HG03095 (cell line): ENCODE measurements at regions not wholly inside any gene's neighbourhood (a gene's known extent, or its start where the extent isn't known, plus 50 kb on each side); places are given as distances from the start of the nearest gene placed in this dataset.

Experiments used
- ATAC-seq: cut with Tn5 transposase; IDR thresholded peaks from one replicate; pipeline ENCODE4 v1.9.1; 2021; ENCODE audit warnings: moderate library complexity; ENCODE audit not compliant: unreplicated experiment

DNA sequence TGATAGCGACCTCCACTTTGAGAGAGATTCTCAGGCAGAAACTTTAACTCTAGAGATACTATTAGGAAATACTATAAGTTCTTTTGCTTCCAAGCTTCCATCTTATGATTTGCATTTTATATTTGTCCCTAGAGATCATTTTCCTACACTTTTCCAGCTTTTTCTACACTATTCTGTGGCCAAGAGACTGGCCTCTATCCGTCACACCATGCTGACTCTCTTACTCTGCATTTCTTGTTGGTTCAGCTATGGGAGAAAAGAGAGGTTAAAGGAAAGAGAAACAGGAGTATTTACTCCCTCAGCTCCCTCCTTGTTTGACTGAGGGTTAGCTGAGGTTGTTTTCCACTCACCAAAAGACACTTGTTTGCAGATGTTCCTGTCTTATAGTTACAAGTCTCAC, 665.6 kb upstream of the CXADR start:
- ATAC-seq, result no peak

DNA sequence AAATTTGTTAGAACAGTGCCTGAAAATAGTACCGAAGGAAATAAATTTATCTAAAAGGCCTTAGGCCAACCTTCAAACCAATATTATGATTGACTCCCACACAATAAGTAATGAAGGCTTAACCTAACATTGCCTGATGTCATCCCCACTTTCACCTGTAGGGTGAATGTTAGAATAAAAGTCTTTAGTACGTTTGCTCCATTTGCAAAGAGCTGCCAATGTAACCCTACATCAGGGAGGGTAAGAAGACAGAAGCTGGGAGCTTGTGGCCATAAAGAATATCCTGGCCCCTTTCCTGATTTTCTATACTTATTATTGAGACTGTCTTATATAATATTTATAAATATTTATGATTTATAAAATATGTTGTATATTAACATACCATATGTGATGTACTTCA, 661.8 kb upstream of the CXADR start:
- ATAC-seq, result no peak

GRCh38 chr21:16855164-16855667, 657.6 kb upstream of the CXADR start:
- ATAC-seq, result no peak

DNA sequence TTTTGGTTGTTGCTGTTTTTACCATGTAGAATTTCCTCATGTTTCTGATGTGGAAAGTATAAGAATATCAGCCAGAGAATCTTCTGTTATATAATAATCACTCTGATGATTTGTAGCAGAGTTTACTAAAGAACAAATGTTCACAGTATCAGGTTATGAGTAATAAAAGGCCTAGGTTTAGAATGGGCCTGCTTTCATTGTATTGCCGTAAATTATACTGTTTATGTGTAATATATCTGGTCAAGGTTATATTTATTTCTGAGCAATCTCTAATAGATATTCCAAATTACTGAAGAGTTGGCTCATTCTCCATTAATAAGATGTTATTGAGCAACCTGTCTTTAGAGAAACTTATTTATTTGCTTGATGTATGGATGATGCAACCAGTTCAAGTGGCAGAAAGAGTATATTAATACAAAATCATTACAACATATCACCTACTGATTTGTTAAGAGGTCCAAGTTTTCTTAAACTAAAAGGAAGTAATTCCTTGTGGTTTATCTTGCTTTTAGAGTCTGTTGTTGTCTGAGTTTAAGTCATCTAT, 649.4 kb upstream of the CXADR start:
- no peak for ATAC-seq

GRCh38 chr21:16863908-16864307, 648.9 kb upstream of the CXADR start:
- no peak for ATAC-seq

DNA sequence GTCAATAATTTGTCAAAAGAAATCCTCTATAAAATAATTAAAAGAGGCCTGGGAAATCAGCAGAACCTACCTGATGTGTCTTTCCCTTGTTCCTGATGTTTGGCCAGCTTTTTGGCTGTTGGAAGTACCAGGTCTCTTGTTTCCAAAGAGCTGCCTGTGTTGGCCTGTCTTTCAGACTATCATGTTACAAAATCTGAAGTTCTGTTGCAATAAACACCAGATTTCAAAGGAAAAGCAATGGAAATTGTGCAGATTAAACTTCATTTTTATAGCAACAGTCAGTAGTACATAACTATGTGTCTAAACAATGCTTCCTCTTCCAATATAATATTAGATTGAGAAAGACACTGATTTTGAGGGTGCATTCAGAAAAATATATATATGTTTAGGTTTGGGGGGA, 647.2 kb upstream of the CXADR start:
- ATAC-seq, result no peak

DNA sequence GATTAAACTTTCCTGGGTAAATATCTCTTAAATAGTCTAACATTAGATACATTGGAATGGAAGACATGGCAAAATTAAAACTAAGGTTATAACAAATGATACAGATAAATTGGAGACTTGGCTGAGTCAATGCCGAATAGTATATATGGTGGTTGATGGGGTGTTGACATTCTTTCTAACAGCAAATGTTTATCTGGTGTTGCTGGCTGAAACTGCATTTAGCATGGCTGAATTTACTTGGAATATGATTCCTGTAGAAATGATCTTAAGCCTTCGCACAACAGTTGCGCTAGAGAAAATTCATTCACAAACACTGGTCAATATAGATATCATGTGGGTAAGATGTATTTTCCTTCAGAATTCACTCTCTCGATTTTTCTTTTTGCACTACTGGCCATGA, 646.0 kb upstream of the CXADR start:
- no peak for ATAC-seq

GRCh38 chr21:16870103-16870502, 642.7 kb upstream of the CXADR start:
- ATAC-seq, result no peak

DNA sequence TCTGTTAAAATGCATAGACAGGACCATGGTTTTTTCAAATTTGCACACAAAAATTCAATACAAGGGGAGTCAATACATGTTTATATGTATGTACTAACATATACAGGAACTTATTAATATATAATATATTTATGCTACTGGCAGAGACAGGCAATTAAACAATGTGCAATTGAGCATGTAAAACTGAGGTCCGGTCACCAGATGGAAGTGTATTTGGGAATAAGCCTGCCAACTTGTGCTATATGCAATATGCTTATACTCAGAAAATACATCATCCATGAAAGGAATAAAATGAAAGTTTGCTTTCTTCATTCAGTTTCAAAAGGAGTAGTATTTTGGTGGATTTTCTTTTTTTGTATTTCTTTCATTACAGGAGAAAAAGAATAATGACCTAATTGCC, 640.2 kb upstream of the CXADR start:
- ATAC-seq, result no peak

DNA sequence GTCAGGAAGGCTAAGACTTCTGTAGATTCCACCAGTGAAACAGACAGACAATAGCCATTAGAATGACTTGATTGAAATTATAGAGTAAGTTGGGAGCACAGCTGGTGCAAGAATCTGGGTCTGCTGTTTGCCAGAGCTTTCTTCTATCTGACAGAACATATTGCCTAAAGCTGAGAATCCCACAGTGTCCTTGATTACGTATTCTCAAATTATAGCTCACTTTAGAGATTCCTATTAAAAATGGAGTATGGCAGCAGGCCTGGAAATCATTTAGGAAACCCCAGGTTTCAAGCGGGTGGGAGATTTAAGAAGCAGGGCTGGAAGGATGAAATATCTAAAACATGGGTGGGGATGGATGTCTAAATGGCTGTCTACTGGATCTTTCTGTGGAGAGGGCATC, 639.7 kb upstream of the CXADR start:
- ATAC-seq, result no peak

DNA sequence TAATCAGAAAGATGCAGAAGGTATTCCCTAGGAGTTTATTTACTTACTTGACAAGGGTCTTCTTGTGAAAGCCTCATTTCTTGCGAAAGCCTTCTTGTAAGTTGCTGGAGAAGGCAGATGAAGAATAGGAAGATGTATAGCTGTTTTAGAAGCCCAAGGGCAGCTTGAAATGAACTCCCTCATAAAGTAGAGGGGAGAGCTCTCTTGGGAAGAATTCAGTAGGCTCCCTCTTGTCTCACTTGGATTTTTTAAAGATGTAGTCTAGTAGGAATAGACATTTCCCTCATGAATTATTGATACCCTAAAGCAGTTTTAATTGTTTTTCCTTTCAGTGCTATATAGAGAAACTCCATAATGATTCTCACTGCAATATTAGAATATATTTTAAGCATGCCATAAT, 639.2 kb upstream of the CXADR start:
- no peak for ATAC-seq

- no peak for ATAC-seq
Measured at GRCh38 chr21:16879479-16879878, 633.4 kb upstream of the CXADR start.

GRCh38 chr21:16891821-16892220, 621.0 kb upstream of the CXADR start:
- ATAC-seq, result no peak

DNA sequence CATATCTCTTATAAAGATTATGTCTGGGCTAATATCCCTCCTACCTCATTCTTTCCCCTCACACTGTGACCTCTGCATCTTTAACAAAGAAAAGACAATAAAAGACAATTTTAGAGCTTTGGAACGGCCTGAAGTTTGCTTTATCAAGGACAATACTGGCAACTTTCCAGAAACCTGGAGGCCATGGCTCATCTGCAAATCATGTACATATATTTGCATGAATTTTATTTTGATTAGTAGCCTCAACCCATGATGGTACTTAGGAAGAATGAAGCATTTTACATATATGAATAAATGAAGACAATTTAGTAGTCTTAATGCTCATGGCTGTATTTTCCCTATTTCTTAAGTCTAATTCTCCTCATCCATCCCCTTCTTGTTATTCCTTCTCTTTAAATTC, 612.2 kb upstream of the CXADR start:
- no peak for ATAC-seq

DNA sequence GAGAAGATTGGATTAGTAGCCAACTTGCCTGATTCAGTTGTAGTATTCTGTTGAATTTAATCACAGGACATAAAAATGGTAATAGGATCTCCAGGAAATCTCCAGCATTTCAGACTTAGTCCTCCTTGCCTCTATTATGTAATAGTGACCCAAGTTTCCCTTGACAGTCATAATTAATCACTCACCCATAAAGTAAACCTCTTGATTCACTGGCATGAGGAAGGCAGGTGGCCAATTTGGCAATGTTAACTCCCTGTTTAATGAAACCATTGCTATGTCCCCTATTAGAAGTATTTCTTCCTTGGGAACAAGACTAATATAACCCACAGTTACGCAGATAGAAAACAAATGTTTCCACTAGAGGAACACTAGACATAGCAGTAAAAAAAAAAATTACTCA, 604.8 kb upstream of the CXADR start:
- no peak for ATAC-seq

GRCh38 chr21:16910435-16911165, 602.2 kb upstream of the CXADR start:
- ATAC-seq, result no peak

DNA sequence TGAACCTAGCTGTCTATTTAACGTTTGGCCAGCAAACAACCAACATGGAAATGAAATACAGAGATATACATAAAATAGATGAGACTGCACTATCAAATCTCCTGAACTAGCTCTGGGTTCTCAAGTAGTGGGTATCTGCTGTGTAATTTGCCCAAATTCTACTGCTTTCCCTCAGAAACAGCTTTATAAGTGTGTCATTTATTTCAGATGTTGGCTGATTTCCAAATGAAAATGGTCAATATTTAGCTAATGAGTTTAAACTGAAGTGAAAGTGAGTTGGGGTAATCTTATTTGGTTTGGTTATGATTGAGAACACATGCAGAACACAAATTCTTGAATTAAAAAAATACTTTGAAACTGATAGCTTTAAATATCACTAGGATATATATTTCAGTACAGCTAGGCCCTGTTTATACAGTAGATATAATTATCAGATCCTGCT, 601.7 kb upstream of the CXADR start:
- no peak for ATAC-seq

DNA sequence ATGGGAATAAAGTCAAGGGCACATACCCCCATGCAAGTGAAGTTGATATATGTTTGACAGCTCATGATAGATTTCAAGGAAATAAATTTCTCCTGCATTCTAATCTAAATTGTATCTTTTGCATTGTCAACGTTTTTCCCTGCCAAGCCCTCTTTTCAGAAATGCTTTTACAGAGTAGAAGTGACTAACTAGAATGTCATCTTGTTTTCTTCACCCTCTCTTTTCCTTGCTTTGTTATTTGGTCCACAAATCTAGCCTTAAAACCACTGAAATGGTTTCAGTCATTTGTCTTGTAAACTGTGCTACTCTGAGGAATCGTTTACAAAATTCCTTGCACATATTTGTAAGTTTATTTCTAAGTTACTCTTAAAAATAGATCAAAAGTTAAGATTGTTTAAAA, 600.8 kb upstream of the CXADR start:
- ATAC-seq, result no peak

- ATAC-seq, result no peak
Measured at GRCh38 chr21:16913010-16913409, 599.8 kb upstream of the CXADR start.

GRCh38 chr21:16928439-16928838, 584.4 kb upstream of the CXADR start:
- ATAC-seq, result no peak

DNA sequence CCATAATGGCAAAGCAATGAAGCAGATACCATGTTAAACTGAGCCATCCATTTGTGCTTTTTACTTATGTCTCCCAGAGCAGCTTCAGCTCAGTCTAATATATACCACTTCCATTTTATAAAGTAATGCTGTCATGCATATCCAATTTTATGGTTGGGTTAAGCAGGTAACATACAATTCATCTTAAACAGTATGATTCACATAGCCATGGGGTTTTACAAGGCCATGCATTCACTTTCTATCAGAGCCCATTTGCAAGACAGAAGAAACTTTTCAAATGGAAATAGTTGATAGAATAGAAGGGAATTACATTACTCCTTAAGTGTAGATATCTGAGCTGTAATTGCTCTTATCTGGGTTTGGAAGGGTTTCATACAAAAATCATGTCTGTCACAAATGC, 580.5 kb upstream of the CXADR start:
- no peak for ATAC-seq

GRCh38 chr21:16942703-16943102, 570.1 kb upstream of the CXADR start:
- no peak for ATAC-seq

- ATAC-seq, result no peak
Measured at GRCh38 chr21:16943231-16943630, 569.6 kb upstream of the CXADR start.
